Fibroblast of the aortic adventitia (primary cell): ENCODE measurements at regions not wholly inside any gene's neighbourhood (a gene's known extent, or its start where the extent isn't known, plus 50 kb on each side); places are given as distances from the start of the nearest gene placed in this dataset.

Experiments used
- DNase-seq: peaks from one replicate; pipeline ENCODE4 v3.0.0-alpha.2; 2010; ENCODE audit warnings: low read depth
- H3K4me3 ChIP-seq: 2 replicates; pipeline ENCODE4 v1.5.1; 2011; ENCODE audit warnings: low read depth, mild to moderate bottlenecking, control low read depth, low read length, moderate library complexity
- CTCF ChIP-seq: IDR thresholded peaks from 2 replicates; pipeline ENCODE4 v1.5.1; 2011; ENCODE audit warnings: mild to moderate bottlenecking, low read length, control low read depth, inconsistent platforms; ENCODE audit not compliant: insufficient read depth

- H3K4me3 ChIP-seq: no peak overlapping the region
- DNase-seq: no peak
These were observed 434.9 kb upstream of the RUNX1 start for GRCh38 chr21:35484032-35484431.

GRCh38 chr21:35482933-35483662, 434.0 kb upstream of the RUNX1 start:
- TF ChIP-seq CTCF: no peak
- no peak overlapping the region for H3K4me3 ChIP-seq
- DNase-seq: no peak

More at GRCh38 chr21:35484032-35484431, 434.9 kb upstream of the RUNX1 start:
- no peak for TF ChIP-seq CTCF

GRCh38 chr21:35482096-35482495, 433.0 kb upstream of the RUNX1 start:
- no peak overlapping the region for H3K4me3 ChIP-seq
- no peak for DNase-seq
- TF ChIP-seq CTCF: no peak

GRCh38 chr21:35481005-35481404, 431.9 kb upstream of the RUNX1 start:
- no peak overlapping the region for H3K4me3 ChIP-seq
- DNase-seq: no peak
- no peak for TF ChIP-seq CTCF

- no peak overlapping the region for H3K4me3 ChIP-seq
- DNase-seq: no peak
- TF ChIP-seq CTCF: no peak
These were observed 430.4 kb upstream of the RUNX1 start for GRCh38 chr21:35479529-35479928.

GRCh38 chr21:35479065-35479448, 430.0 kb upstream of the RUNX1 start:
- no peak for DNase-seq
- H3K4me3 ChIP-seq: no peak overlapping the region
- TF ChIP-seq CTCF: no peak
